ENCODE measurements at regions not wholly inside any gene's neighbourhood (a gene's known extent, or its start where the extent isn't known, plus 50 kb on each side); places are given as distances from the start of the nearest gene placed in this dataset.
A peak's percentile ranks its signal among the peaks of the same experiment; 100 is the strongest.
"Not testable (repeated sequence)": the region's sequence is repeated elsewhere in the genome, so short reads cannot be mapped to it uniquely, and the experiment has no call there.

DNA sequence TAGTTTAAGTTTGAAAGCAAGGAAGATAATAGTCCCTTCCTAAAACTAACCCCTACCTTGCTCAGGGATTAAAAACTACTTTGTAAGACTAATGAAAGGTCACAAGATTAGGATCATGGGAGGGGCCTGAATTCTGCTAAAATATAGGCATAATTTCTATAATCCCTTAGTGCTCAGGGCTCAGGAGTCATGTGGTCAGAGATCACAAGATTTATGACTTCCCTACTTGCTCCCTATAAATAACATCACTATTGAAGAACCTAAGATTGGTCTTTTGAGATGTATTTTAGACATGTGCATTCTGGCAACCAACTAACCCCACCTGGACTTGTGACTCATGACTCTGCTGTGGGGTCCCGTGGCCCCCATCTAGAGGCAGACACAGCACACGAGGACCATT, 81.1 kb downstream of the STMND1 start:
- no peak for DNase-seq (ENCODE audit: low read depth)

- DNase-seq (ENCODE audit: low read depth), result no peak
These were observed 85.1 kb downstream of the STMND1 start for GRCh38 chr6:17186925-17187324.

DNA sequence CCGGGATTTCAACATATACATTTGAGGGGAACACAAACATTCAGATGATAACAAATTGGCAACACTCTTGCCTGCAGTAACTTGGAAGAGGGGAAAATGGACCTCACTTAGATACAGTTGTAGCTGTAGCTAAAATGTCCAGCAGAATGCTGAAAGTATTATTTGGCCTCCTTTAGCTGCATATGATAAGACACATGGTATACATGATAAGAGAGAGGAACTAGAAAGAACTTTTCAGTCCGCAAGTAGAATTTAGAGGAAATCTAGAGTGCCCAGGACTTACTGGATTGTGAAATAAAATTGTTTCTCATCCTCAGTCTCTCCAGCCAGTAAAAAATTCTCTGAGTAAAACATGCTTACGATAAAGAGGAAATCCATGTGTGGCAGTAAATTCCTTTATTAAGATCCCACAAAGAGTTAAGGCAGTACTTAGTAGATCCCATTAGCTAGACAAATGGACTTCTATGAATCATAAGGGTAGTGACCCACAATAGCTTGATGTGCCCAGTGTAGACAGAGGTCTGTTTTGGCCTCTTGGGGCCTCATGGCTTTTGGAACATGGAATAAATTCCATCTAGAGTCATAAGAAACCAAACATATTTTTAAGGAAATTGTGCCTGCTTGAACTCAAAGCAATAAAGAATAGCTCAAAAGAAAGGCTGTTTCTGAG, 87.9 kb upstream of the RBM24 start:
- DNase-seq (ENCODE audit: low read depth), result no peak

GRCh38 chr6:17197607-17198006, 83.6 kb upstream of the RBM24 start:
- no peak for DNase-seq (ENCODE audit: low read depth)

DNA sequence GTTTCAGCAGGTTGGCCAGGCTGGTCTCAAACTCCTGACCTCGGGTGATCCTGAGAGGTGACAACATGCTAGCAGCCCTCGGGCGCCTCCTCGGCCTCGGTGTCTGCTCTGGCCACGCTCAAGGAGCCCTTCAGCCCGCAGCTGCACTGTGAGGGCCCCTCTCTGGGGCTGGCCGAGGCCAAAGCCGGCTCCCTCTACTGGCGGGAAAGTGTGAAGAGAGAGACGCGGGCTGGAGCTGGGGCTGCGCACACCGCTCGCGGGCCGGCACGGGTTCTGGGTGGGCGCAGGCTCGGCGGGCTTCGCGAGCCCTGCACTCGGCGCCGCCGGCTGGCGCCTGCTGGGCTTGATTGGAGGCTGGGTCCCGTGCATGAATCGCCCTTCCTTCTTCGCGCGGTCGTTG, 80.8 kb upstream of the RBM24 start:
- DNase-seq (ENCODE audit: low read depth), result no peak

- DNase-seq (ENCODE audit: low read depth), result no peak
These were observed 78.6 kb upstream of the RBM24 start for GRCh38 chr6:17202526-17202925.

- no peak for DNase-seq (ENCODE audit: low read depth)
These were observed 76.6 kb upstream of the RBM24 start for GRCh38 chr6:17204533-17204932.

GRCh38 chr6:17206566-17207072, 74.5 kb upstream of the RBM24 start:
- no peak for DNase-seq (ENCODE audit: low read depth)

GRCh38 chr6:17207281-17207680, 73.9 kb upstream of the RBM24 start:
- no peak for DNase-seq (ENCODE audit: low read depth)

DNA sequence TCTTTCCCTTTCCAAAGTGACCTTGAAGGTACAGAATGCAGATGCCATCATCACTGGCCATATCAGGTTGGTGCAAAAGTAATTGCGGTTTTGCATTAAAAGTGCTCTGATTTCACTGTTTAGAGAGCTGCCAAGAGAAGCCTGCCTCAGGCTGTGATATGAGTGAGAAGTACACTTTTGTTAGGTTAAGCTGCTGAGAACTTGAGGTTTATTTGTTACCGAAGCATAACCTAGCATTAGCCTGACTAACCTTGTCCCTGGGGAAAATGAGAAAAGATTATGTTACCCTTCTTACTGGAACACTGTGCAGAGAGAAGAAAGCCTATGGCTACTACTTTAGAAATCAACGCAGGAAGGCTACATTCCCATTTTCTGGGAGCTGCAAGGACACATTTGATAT, 70.5 kb upstream of the RBM24 start:
- DNase-seq (ENCODE audit: low read depth), result no peak

DNA sequence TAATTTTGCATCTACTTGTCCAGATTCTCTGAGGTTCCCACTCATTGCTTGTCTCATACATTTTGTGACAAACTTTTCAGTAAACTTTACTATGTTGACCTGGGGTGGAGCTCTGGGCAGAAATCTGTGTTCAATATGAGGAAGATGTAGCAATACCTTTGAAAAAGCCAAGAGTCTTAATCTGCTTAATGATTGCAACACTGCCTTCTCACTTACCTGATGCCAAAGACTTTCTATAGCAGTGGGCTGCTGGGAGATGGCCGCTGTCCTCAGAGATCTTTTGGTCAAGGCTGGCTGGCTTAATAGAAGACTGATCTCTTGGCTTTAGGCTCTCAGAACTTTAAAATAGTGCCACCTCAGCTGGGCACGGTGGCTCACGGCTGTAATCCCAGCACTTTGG, 70.1 kb upstream of the RBM24 start:
- DNase-seq (ENCODE audit: low read depth), result no peak

DNA sequence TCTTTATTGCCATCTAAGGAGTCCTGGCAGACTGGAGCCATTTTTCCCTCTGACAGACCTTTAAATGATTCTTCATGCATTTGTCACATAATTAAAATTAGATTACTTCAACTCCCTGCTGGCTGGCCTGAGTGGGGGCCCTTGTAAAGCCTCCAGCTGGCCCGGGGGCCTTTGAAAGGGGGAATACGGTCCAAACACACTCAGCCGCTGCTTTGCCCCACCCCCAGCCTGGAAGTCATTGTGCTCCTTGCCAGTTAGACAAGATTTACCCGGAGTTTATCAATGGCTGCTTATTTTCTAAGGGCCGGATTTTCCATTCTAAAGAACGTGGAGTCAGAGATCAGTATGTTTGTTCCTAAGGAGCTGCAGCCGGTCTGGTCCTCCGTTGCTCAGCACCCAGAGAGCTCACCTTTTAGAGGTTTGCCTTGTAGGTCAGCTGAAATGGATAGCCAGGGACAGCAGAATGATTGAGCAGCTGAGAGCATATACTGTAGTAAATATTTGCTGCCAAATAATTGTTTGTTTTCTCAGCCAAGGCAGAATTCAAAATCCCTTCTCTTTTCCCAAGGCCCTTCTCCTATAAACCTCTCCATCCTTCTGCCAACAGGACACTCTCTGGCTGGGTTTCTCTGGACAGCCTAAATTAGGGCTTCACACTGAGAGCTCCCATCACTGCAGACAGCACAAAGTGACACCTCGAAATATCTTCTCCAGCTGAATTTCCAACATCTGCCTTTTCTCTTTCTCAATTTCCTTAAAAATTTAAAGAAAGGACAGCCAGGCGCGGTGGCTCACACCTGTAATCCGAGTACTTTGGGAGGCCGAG, 68.4 kb upstream of the RBM24 start:
- peak; percentile 6 for DNase-seq (ENCODE audit: low read depth)

DNA sequence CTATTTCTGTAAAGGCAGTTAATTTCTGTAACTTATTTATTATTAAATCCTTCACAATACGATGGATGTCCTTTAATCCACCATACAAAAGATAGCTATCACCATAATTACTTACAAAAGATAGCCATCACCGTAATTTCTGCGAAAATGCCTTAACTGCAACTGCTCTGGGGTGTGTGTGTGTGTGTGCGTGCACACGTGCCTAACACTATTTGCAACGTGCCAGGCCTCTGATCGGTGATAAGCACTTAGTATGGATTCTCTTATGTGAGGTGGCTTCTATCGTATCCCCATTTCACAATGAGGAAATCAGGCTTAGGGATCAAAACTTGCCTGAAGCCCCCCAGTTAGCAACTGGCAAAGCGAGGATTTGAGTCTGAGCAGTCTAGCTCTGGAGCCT, 67.1 kb upstream of the RBM24 start:
- DNase-seq (ENCODE audit: low read depth), result no peak

GRCh38 chr6:17216972-17217371, 64.2 kb upstream of the RBM24 start:
- DNase-seq (ENCODE audit: low read depth), result not testable (repeated sequence)

- DNase-seq (ENCODE audit: low read depth), result no peak
These were observed 63.0 kb upstream of the RBM24 start for GRCh38 chr6:17218023-17218748.

DNA sequence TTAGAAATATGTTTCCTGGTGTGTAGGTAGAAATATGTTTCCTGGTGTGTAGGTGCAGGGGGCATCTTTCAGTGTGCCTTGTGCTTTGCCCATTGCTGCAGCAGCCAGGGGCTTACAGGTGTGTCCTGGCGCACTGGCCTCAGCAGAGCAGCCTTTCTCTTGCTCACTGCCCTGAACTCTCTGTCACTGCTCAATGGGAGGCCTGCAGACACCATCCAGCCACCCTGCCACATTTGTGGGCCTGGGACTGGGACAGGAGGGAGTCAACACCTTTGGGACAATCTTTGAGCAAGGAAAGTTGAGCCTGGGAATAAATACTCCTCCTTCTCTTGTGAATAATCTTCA, 62.4 kb upstream of the RBM24 start:
- no peak for DNase-seq (ENCODE audit: low read depth)

- DNase-seq (ENCODE audit: low read depth), result no peak
These were observed 62.1 kb upstream of the RBM24 start for GRCh38 chr6:17219098-17219497.

DNA sequence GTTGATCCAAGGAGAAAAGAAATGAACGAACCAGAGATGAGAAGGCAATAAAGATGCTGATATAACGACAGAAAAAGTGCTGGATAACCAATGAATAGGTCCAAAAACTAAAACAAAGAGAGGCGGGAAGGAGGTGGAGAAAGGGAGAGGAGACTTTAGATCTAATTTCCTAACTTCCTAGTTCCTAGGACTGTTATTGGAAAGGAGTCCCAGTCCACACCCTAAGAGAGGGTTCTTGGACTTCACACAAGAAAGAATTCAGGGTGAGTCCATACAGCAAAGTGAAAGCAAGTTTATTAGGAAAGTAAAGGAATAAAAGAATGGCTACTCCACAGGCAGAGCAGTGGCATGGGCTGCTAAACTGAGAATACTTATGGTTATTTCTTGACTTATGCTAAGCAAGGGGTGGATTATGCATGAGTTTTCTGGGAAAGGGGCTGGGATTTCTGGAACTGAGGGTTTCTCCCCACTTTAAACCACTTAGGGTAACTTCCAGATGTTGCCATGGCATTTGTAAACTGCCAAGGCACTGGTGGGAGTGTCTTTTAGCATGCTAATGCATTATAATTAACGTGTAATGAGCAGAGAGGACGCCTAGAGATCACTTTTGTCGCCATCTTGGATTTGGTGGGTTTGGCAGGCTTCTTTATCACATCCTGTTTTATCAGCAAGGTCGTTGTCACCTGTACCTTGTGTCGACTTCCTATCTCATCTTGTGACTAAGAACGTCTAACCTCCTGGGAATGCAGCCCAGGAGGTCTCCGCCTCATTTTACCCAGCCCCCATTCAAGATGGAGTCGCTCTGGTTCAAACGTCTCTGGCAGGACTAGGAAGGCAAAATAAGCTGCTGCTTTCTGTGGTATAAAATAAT, 60.9 kb upstream of the RBM24 start:
- DNase-seq (ENCODE audit: low read depth), result no peak

GRCh38 chr6:17224056-17224455, 57.1 kb upstream of the RBM24 start:
- no peak for DNase-seq (ENCODE audit: low read depth)

- DNase-seq (ENCODE audit: low read depth), result not testable (repeated sequence)
These were observed 56.7 kb upstream of the RBM24 start for GRCh38 chr6:17224501-17224900.

DNA sequence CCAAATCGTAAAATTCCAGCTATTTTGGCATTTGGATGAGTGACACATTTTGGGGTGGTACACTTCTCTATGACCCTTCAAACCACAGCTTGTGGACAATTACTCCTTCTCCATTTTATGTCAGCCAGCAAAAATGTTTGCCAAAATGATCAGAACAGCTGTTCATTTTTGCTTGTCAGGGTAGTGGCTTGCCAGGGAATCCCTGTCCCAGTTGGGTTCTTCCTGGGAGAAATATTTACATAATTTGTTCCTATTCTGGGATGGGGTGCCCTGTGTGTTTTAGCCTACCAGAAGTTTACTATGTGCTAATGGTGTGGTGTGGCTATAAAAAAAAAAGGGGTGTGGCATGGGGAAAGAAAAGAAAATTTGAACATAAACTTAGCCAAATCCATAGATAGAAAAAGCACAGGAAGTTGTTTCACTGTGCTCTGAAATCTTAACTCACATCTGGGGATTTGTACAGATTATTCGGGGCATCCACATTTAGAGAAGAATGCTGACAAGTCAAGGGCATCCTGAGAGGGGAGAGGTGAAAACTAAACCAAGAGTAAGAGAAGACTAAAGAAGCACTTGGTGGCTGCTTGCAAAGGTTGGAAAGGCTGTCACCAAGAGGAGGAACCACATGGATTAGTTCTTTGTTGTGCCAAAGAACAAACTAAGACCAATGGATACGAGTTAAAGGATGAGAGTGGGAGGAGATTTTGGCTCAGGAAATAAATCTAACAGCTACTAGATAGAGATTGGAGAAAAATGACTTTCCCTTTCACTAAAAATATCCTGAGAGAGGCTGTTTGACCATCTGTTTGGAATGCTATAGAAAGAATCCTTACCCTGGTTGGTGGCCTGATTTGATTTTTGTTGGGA, 55.2 kb upstream of the RBM24 start:
- no peak for DNase-seq (ENCODE audit: low read depth)
